AG04449 (cell line): ENCODE measurements at regions not wholly inside any gene's neighbourhood (a gene's known extent, or its start where the extent isn't known, plus 50 kb on each side); places are given as distances from the start of the nearest gene placed in this dataset.
"Not testable (repeated sequence)": the region's sequence is repeated elsewhere in the genome, so short reads cannot be mapped to it uniquely, and the experiment has no call there.

Experiments used
- CTCF ChIA-PET: fragments of 350-600 bp; formaldehyde crosslinking; extraction: SDS; loops from one replicate; lab custom pipeline; 2021; ENCODE audit warnings: antibody characterized with exemption; lab: Yijun Ruan, JAX
- POLR2A ChIA-PET: fragments of 400-600, 350-600 bp; formaldehyde crosslinking; extraction: SDS; loops from one replicate; lab custom pipeline; 2020; ENCODE audit warnings: antibody characterized with exemption, inconsistent platforms; lab: Yijun Ruan, JAX
- DNase-seq: peaks from one replicate; pipeline ENCODE4 v3.0.0-alpha.2; 2010; ENCODE audit warnings: low read depth, low spot score
- H3K4me3 ChIP-seq: 2 replicates; pipeline ENCODE4 v1.5.1; 2011; ENCODE audit warnings: low read depth, mild to moderate bottlenecking, control low read depth, low read length
- CTCF ChIP-seq: IDR thresholded peaks from one replicate; pipeline ENCODE4 v1.5.1; 2011; ENCODE audit warnings: mild to moderate bottlenecking, moderate library complexity, low read length, control low read depth, inconsistent platforms; ENCODE audit not compliant: insufficient read depth; ENCODE audit errors: missing control alignments

GRCh38 chr1:185528084-185528676, 206.0 kb upstream of the HMCN1 start:
- no peak for TF ChIP-seq CTCF
- CTCF ChIA-PET: no interaction called here
- no peak for DNase-seq
- no peak overlapping the region for H3K4me3 ChIP-seq
- POLR2A ChIA-PET: no interaction called here

- H3K4me3 ChIP-seq: no peak overlapping the region
- CTCF ChIA-PET: interaction anchor here (1.3 kb wide), 1 partner anchor 70 kb away, joined by 4 read pairs; no protein-coding TSS in a partner anchor
- POLR2A ChIA-PET: no interaction called here
- no peak for TF ChIP-seq CTCF
- DNase-seq: no peak
These were observed 207.6 kb upstream of the HMCN1 start for GRCh38 chr1:185526344-185527307.

GRCh38 chr1:185520188-185520920, 203.3 kb upstream of the IVNS1ABP start:
- no peak overlapping the region for H3K4me3 ChIP-seq
- ChIA-PET POLR2A (no interaction called here), CTCF (interaction anchor here (1.5 kb wide), 1 partner anchor 10 kb away, joined by 3 read pairs; no protein-coding TSS in a partner anchor)
- no peak for DNase-seq
- no peak for TF ChIP-seq CTCF

- CTCF ChIA-PET: no interaction called here
- no peak for TF ChIP-seq CTCF
These were observed 200.9 kb upstream of the IVNS1ABP start for GRCh38 chr1:185517808-185518419.

GRCh38 chr1:185517301-185517700, 200.3 kb upstream of the IVNS1ABP start:
- H3K4me3 ChIP-seq, POLR2A ChIA-PET, CTCF ChIA-PET, DNase-seq: not testable (repeated sequence)

More at GRCh38 chr1:185517808-185518419, 200.9 kb upstream of the IVNS1ABP start:
- POLR2A ChIA-PET: no interaction called here
- H3K4me3 ChIP-seq: no peak overlapping the region
- DNase-seq: no peak

- CTCF ChIA-PET: interaction anchor here (1.3 kb wide), 2 partner anchors 12 to 17 kb away, joined by 4 to 6 read pairs; no protein-coding TSS in a partner anchor
These were observed 198.7 kb upstream of the IVNS1ABP start for GRCh38 chr1:185515696-185516095.

More at GRCh38 chr1:185515696-185516095, 198.7 kb upstream of the IVNS1ABP start:
- no peak overlapping the region for H3K4me3 ChIP-seq
- TF ChIP-seq CTCF: no peak
- no peak for DNase-seq
- POLR2A ChIA-PET: no interaction called here
